HG03039 (cell line): ENCODE measurements at regions not wholly inside any gene's neighbourhood (a gene's known extent, or its start where the extent isn't known, plus 50 kb on each side); places are given as distances from the start of the nearest gene placed in this dataset.

Source experiments
- ATAC-seq: cut with Tn5 transposase; IDR thresholded peaks from one replicate; pipeline ENCODE4 v1.9.1; 2021; ENCODE audit warnings: mild to moderate bottlenecking, moderate library complexity; ENCODE audit not compliant: unreplicated experiment

GRCh38 chr11:121800731-121801393, 315.2 kb downstream of the BLID start:
- no peak for ATAC-seq

- no peak for ATAC-seq
Measured at GRCh38 chr11:121800240-121800639, 315.8 kb downstream of the BLID start.

GRCh38 chr11:121797496-121797895, 318.5 kb downstream of the BLID start:
- ATAC-seq, result no peak

- ATAC-seq, result no peak
Measured at GRCh38 chr11:121795174-121795573, 320.8 kb downstream of the BLID start.

- no peak for ATAC-seq
Measured at GRCh38 chr11:121794671-121795141, 321.3 kb downstream of the BLID start.

- no peak for ATAC-seq
Measured at GRCh38 chr11:121793916-121794315, 322.1 kb downstream of the BLID start.

GRCh38 chr11:121793291-121793690, 322.7 kb downstream of the BLID start:
- ATAC-seq, result no peak

- ATAC-seq, result no peak
Measured at GRCh38 chr11:121792185-121792584, 323.8 kb downstream of the BLID start.

GRCh38 chr11:121790430-121790829, 325.6 kb downstream of the BLID start:
- ATAC-seq, result no peak

- no peak for ATAC-seq
Measured at GRCh38 chr11:121780971-121781370, 328.2 kb upstream of the SORL1-AS1 start.

- no peak for ATAC-seq
Measured at GRCh38 chr11:121777056-121777455, 324.3 kb upstream of the SORL1-AS1 start.

GRCh38 chr11:121775276-121775675, 322.5 kb upstream of the SORL1-AS1 start:
- no peak for ATAC-seq

GRCh38 chr11:121773076-121773475, 320.3 kb upstream of the SORL1-AS1 start:
- ATAC-seq, result no peak

- no peak for ATAC-seq
Measured at GRCh38 chr11:121770939-121771595, 318.3 kb upstream of the SORL1-AS1 start.

- ATAC-seq, result no peak
Measured at GRCh38 chr11:121769191-121769590, 316.4 kb upstream of the SORL1-AS1 start.

GRCh38 chr11:121767433-121767832, 314.7 kb upstream of the SORL1-AS1 start:
- ATAC-seq, result no peak

GRCh38 chr11:121766991-121767390, 314.2 kb upstream of the SORL1-AS1 start:
- no peak for ATAC-seq

- ATAC-seq, result no peak
Measured at GRCh38 chr11:121766166-121766565, 313.4 kb upstream of the SORL1-AS1 start.

GRCh38 chr11:121763526-121763925, 310.8 kb upstream of the SORL1-AS1 start:
- ATAC-seq, result peak; percentile 62

- no peak for ATAC-seq
Measured at GRCh38 chr11:121762820-121763219, 310.1 kb upstream of the SORL1-AS1 start.

GRCh38 chr11:121761186-121761585, 308.4 kb upstream of the SORL1-AS1 start:
- no peak for ATAC-seq

GRCh38 chr11:121757480-121758125, 304.8 kb upstream of the SORL1-AS1 start:
- ATAC-seq, result no peak
